GM12892 (cell line): ENCODE measurements at regions not wholly inside any gene's neighbourhood (a gene's known extent, or its start where the extent isn't known, plus 50 kb on each side); places are given as distances from the start of the nearest gene placed in this dataset.

Source experiments
- POLR2A ChIP-seq: IDR thresholded peaks from 2 replicates; pipeline ENCODE4 v1.6.1; 2011; ENCODE audit warnings: low read depth, low read length, control low read depth
- POLR2AphosphoS5 ChIP-seq: IDR thresholded peaks from 2 replicates; pipeline ENCODE4 v1.6.1; 2011; ENCODE audit warnings: low read depth, low read length, control low read depth
- TAF1 ChIP-seq: IDR thresholded peaks from 2 replicates; pipeline ENCODE4 v1.6.1; 2011; ENCODE audit warnings: low read depth, mild to moderate bottlenecking, control low read depth, low read length, borderline replicate concordance

GRCh38 chr5:30759731-30760130 is 433.8 kb upstream of the CDH6 start:
- TF ChIP-seq POLR2AphosphoS5: no peak
- TF ChIP-seq POLR2A: no peak
- TF ChIP-seq TAF1: no peak
